ENCODE measurements at regions not wholly inside any gene's neighbourhood (a gene's known extent, or its start where the extent isn't known, plus 50 kb on each side); places are given as distances from the start of the nearest gene placed in this dataset.
"Not testable (repeated sequence)": the region's sequence is repeated elsewhere in the genome, so short reads cannot be mapped to it uniquely, and the experiment has no call there.

DNA sequence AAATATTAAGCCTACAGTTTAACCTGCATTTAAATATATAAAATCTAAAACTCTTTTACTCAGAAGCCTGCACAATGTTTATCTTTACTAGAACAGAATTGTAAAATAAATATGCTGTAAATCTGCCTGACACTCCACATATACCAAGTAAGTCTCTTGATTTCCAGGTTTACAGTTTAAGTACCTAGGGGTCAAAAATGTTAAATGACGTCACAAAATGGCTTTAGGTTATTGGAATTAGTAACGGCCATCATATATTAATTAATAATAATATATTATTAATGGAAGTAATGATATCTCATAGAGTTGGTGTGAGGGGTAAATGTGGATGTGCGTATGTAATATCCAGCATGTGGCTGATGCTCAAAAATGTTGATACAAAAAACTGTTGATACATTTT lies 114.8 kb upstream of the ANO5 start:
- DNase-seq, result no peak

DNA sequence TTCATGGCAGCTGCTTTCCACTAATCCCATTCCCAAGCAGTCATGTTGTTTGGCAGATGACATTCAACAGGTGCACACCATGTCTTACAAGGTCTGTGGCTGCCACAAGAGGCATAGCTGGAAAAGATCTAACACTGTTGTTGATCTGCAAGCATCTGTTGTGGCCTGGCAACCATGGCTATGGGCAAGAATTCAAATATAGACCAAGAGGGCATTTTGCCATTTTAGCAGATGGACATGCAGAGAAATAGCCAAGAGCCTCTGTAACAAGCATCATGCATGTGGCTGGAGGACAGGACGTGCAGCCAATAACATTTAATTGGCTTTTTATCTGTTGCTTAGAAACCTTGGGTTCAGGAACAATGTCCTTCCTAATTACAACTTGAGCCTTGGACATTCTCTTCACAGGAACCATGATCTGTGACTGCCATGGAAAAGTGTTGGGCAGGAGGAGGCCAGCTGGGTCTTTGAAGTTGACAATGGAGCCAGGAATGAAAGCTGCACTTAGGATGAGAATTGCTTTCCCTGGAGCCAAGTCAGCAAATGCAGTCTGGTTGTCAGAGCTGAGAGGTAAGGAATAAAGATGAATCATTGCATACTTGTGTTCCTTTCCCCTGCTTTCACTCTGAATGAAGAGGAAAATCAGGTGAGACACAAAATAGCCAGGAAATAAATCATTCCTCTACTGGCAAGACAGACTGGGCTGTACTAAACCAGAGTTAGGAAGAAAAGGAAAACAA lies 113.6 kb upstream of the ANO5 start:
- no peak for DNase-seq

DNA sequence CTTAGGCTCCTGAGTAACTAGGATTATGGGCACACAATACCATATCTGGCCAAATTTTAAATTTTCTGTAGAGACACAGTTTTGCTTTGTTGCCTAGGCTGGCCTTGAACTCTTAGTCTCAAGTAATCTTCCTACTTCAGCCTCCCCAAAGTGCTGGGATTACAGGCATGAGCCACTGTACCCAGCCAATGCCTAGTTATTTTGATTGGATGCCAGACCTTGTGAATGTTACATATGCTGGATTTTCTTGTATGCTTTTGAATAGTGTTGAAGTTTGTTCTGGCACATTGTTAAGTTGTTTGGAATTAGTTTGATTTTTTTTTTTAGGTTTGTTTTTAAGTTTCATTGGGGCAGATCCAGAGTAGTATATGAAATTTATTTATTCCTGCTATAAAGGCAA lies 110.7 kb upstream of the ANO5 start:
- no peak for DNase-seq

DNA sequence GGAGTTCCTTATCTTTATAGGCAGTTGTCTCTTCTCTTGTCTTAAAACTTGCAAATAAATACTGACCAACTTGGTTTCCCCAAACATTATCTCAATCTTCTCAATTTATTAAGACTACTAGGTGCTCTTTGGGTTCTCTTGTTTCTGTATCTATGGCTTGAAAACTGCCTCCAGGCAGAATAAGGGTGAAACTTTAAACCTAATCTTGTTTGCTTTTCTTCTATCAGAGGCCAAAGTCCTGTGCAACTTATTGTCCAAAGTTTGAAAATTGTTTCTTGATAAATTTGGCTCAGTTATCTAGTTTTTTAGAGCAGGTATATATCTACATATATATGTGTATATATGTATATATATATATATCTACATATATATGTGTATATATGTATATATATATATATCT lies 110.1 kb upstream of the ANO5 start:
- DNase-seq, result no peak

DNA sequence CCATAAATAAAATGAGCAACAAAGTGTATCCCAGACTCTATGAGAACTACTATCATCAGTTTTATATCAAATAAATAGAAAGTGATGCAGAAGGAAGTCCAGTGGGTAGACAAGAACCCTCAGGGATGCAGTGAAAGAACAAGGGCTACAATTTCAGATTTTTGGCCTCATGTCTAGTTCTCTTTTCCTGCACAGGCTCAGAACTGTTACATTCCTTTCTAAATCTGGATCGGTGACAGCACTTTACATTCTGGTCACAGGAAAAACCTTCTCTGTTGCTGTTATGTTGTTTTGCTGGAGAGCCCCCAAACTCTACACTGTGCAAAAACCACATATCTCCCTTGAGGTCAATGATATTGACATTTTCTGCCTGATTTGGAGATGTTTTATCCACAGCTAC lies 108.8 kb upstream of the ANO5 start:
- no peak for DNase-seq

DNA sequence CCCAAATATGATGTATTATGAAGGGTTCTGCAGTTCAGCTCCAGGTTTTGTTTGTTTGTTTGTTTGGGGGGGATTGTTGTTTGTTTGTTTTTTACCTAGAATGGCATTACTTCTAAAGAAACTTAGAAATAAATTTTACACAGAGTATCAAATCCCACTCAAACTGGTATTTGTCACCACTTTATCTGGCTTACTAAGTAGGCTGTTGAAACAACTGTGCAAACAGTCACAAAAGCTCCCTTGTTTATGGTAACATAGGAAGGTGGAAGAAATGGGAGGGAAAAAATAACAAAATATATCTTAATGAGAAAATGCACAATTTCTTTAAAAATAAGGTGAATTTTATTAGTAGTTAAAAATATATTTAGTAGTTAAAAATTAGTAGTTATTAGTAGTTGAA lies 108.3 kb upstream of the ANO5 start:
- no peak for DNase-seq

DNA sequence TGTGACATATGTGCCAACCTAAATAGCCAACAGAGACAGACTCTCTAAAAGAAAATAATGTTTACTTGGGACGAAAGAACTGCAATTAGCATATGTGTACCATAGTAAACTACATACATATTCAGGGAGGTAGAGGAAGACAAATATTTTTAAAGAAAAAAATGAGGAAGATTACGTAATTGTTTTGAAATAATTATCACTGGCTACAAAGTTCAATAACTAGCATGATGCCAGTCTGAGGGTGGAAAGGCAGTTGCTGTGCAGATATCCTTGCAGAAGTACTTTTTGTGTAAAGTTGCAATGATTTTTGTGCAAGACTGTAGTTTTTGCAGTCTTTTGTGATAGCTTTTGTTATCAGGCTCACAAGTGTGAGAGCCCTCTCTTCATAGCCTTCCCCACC lies 103.3 kb upstream of the ANO5 start:
- no peak for DNase-seq

DNA sequence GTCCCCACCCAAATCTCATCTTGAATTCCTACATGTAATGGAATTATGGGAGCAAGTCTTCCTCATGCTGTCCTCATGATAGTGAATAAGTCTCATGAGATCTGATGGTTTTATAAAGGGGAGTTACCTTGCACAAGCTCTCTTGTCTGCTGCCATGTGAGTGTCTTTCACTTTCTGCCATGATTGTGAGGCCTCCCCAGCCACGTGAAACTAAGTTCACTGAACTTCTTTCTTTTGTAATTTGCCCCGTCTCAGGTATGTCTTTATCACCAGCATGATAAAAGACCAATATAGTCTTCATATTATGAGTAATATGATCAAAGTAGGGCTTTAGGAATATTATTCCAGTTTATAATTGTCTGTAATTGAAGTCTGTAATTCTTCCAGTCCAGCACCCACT lies 86.3 kb upstream of the ANO5 start:
- no peak for DNase-seq

DNA sequence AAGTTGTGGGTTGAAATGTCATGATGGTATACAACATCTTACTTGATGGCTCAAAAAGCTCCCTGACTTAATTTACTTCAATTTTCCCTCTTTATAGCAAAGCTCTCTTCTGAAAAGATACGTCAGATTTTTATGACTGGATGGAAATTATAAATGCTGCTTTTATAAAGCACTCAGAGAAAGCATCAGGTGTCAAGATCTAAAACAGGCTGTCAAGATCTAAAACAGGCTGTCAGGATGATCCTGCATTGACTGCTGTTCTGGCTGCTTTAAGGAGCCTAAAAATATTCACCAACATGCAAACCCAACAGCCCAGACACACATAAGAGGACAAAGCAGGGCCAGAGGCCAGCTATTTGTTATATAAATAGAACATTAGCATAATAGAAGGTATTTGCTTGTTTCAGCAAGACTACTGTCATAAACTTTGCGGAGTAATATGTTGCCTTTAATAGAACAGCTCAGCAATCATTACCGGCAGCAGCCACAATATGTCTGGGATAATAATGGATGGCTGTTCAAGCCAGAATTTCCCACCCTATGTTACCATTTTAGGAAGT lies 77.3 kb upstream of the ANO5 start:
- DNase-seq, result no peak

DNA sequence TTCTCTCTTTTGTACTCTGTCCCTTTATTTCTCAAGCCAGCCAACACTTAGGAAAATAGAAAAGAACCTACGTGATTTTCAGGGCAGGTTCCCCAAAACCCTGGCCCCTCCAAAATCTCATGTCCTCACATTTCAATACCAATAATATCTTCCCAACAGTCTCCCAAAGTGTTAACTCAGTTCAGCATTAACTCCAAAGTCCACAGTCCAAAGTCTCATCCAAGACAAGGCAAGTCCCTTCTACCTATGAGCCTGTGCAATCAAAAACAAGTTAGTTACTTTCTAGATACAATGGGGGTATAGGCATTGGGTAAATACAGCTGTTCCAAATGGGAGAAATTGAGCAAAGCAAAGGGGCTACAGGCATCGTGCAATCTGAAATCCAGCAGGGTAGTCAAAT lies 64.9 kb upstream of the ANO5 start:
- DNase-seq, result not testable (repeated sequence)

DNA sequence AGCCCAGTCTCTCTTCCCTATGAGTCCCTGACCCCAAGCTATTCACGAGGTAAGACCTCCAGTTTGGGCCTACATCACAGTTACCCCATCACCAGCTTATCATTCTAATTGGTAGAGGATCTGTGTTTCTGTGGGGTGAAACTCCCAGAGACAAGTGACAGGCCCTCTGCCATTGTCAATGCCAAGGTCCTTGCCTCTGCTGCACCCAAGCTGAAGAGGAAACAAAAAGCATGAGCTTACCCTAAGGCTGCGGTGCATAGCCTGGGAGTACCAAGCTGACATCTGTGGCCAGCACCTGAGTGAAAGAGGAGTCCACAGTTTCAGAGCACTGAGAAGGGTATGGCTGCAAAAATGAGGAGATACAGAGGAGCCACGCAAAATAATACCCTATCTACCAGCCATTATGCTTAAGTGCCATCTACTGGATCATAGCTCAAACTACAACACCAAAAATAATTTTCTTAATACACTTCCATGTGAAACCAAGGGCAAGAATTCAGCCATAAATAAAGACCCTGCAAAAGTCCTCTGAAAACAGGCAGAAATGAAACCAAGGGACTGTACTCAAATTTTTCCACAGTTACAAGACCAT lies 62.3 kb upstream of the ANO5 start:
- DNase-seq, result no peak

DNA sequence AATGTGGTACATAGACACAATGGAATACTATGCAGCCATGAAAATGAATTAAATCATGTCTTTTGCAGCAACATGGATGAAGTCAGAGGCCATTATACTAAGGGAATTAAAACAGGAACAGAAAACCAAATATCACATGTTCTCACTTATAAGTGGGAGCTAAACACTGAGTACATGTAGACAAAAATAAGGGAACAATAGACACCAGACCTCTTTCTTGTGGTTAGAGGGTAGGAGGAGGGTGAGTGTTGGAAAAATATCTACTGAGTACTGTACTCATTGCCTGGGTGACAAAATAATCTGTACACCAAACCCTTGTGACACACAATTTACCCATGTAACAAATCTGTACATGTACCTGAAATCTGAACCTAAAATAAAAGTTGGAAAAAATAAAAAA lies 59.1 kb upstream of the ANO5 start:
- DNase-seq, result no peak

DNA sequence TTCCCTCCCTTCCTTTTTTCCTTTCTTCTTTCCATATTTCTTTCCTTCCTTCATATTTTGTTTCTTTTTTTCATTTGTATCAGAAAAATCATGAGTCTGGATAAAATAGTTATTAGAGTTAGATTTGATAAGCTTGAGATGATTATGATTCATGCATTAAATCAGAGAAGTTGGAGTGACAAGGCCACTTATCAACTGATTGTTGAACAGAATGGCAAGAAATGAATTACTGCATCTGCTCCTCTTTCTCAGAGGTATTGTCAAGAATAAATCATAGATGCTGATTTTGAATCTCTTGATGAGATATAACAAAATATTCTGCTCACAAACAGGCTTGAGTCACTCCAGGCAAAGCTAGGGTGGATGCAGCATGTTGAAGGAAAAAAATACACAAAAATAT lies 54.6 kb upstream of the ANO5 start:
- DNase-seq, result no peak
